ENCODE measurements at regions not wholly inside any gene's neighbourhood (a gene's known extent, or its start where the extent isn't known, plus 50 kb on each side); places are given as distances from the start of the nearest gene placed in this dataset.

DNA sequence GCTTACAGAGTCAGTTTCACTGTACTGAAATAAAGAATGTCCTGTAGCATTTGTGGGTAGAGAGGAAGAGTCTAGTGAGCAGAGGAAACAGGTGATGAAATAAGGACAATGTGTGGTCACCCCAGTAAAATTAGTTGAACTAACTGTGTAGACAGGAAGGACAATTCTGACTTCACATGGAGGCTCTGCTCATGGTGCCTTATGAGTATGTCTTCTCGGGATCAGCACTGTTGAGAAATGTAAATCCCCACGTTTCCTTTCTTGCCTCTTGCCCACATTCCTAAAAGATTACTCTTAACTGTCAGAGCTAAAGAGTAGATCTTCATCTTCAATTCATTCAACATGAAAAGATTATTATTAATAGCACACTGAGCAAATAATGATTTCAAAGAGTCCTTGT lies 113.2 kb upstream of the FLRT2 start:
- H3K27ac ChIP-seq = no peak overlapping the region
- no peak overlapping the region for H3K4me2 ChIP-seq
- no peaks in the 10 kb centered on the region for H3K9me3 ChIP-seq (ENCODE audit: low read depth)
- 37% methylated on average over 2 of the region's 2 CpGs for WGBS (ENCODE audit: low lambda C conversion rate, missing lambda C conversion rate)
- H3K36me3 ChIP-seq (replicated peaks; ENCODE audit: insufficient read depth, low read depth) = no peaks in the 10 kb centered on the region
- no peaks in the 10 kb centered on the region for H4K20me1 ChIP-seq (ENCODE audit: insufficient read depth, poor library complexity, severe bottlenecking)
- no peak overlapping the region for H3K4me3 ChIP-seq
- H3K9me2 ChIP-seq (replicated peaks; ENCODE audit: insufficient read depth) = no peaks in the 10 kb centered on the region
- peak; percentile 11 for DNase-seq (ENCODE audit: low spot score)
- TF ChIP-seq EZH2 (IDR thresholded peaks at IDR 0.05; ENCODE audit: borderline replicate concordance) = no peak
- TF ChIP-seq EZH2phosphoT487 (IDR thresholded peaks at IDR 0.05; ENCODE audit: low read depth, severe bottlenecking, unreplicated experiment) = no peak
- TF ChIP-seq, protein P1, sequence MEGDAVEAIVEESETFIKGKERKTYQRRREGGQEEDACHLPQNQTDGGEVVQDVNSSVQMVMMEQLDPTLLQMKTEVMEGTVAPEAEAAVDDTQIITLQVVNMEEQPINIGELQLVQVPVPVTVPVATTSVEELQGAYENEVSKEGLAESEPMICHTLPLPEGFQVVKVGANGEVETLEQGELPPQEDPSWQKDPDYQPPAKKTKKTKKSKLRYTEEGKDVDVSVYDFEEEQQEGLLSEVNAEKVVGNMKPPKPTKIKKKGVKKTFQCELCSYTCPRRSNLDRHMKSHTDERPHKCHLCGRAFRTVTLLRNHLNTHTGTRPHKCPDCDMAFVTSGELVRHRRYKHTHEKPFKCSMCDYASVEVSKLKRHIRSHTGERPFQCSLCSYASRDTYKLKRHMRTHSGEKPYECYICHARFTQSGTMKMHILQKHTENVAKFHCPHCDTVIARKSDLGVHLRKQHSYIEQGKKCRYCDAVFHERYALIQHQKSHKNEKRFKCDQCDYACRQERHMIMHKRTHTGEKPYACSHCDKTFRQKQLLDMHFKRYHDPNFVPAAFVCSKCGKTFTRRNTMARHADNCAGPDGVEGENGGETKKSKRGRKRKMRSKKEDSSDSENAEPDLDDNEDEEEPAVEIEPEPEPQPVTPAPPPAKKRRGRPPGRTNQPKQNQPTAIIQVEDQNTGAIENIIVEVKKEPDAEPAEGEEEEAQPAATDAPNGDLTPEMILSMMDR (IDR thresholded peaks at IDR 0.05; ENCODE audit: poor library complexity) = no peak
- H3K79me2 ChIP-seq = no peaks in the 10 kb centered on the region
- no peak overlapping the region for H2AFZ ChIP-seq
- no peaks in the 10 kb centered on the region for H3K27me3 ChIP-seq
- H3K4me1 ChIP-seq (ENCODE audit: insufficient read depth) = peaks cover 4% of the 10 kb centered on the region

DNA sequence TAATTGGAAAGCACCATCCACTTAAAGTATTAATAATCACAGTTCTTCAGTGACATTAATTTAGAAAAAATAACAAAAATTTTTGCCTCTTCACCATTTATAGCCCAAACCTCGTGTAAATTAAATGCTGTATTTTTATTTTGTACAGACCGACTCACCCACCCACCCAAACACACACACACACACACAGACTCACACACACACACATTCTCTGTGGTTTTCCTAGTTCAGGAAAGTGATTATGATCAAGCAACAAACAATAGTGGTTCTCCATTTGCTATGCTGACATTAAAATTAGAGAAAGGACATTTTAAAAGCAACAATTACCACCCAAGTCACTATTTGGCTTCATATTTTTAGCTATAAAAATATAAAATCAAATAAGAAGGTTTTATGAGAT lies 112.5 kb upstream of the FLRT2 start:
- Histone ChIP-seq H3K27ac (no peak overlapping the region), H3K9me3 (ENCODE audit: low read depth) (no peaks in the 10 kb centered on the region), H3K9me2 (replicated peaks; ENCODE audit: insufficient read depth) (no peaks in the 10 kb centered on the region), H2AFZ (no peak overlapping the region), H3K36me3 (replicated peaks; ENCODE audit: insufficient read depth, low read depth) (no peaks in the 10 kb centered on the region), H3K27me3 (no peaks in the 10 kb centered on the region), H3K79me2 (no peaks in the 10 kb centered on the region), H3K4me2 (no peak overlapping the region), H3K4me1 (ENCODE audit: insufficient read depth) (peaks cover 4% of the 10 kb centered on the region), H4K20me1 (ENCODE audit: insufficient read depth, poor library complexity, severe bottlenecking) (no peaks in the 10 kb centered on the region), H3K4me3 (no peak overlapping the region)
- no peak for TF ChIP-seq EZH2 (IDR thresholded peaks at IDR 0.05; ENCODE audit: borderline replicate concordance)
- TF ChIP-seq, protein P1 (IDR thresholded peaks at IDR 0.05; ENCODE audit: poor library complexity) = no peak
- TF ChIP-seq EZH2phosphoT487 (IDR thresholded peaks at IDR 0.05; ENCODE audit: low read depth, severe bottlenecking, unreplicated experiment) = no peak
- 89% methylated on average over 2 of the region's 2 CpGs for WGBS (ENCODE audit: low lambda C conversion rate, missing lambda C conversion rate)
- no peak for DNase-seq (ENCODE audit: low spot score)

DNA sequence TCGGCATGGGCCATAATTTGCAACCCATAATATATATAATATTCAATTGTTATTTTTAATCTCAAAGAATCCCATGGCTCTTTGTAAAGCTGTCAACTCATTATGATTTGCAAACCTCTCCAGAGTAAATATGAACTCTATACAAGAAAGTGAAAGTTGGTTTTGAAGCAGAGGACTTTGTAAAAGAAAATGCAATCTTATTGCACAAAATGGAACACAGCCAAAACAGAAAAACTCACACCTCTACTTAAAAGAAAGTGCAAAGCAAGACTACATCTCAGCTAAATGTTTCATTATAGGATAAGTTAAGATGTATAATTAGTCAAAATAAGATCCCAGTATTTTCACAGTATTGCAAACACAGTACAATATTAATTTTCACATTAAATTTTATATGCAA lies 111.2 kb upstream of the FLRT2 start:
- no peaks in the 10 kb centered on the region for H3K36me3 ChIP-seq (replicated peaks; ENCODE audit: insufficient read depth, low read depth)
- no peak overlapping the region for H3K27ac ChIP-seq
- H3K4me1 ChIP-seq (ENCODE audit: insufficient read depth) = peaks cover 4% of the 10 kb centered on the region
- no peak overlapping the region for H3K4me3 ChIP-seq
- no peaks in the 10 kb centered on the region for H3K27me3 ChIP-seq
- WGBS (ENCODE audit: low lambda C conversion rate, missing lambda C conversion rate) = 96% methylated on average over 1 of the region's 1 CpG
- no peaks in the 10 kb centered on the region for H3K9me3 ChIP-seq (ENCODE audit: low read depth)
- H3K4me2 ChIP-seq = no peak overlapping the region
- H3K9me2 ChIP-seq (replicated peaks; ENCODE audit: insufficient read depth) = no peaks in the 10 kb centered on the region
- H2AFZ ChIP-seq = no peak overlapping the region
- H4K20me1 ChIP-seq (ENCODE audit: insufficient read depth, poor library complexity, severe bottlenecking) = no peaks in the 10 kb centered on the region
- DNase-seq (ENCODE audit: low spot score) = no peak
- no peak for TF ChIP-seq EZH2 (IDR thresholded peaks at IDR 0.05; ENCODE audit: borderline replicate concordance)
- TF ChIP-seq, protein P1 (IDR thresholded peaks at IDR 0.05; ENCODE audit: poor library complexity) = no peak
- no peak for TF ChIP-seq EZH2phosphoT487 (IDR thresholded peaks at IDR 0.05; ENCODE audit: low read depth, severe bottlenecking, unreplicated experiment)
- H3K79me2 ChIP-seq = no peaks in the 10 kb centered on the region

DNA sequence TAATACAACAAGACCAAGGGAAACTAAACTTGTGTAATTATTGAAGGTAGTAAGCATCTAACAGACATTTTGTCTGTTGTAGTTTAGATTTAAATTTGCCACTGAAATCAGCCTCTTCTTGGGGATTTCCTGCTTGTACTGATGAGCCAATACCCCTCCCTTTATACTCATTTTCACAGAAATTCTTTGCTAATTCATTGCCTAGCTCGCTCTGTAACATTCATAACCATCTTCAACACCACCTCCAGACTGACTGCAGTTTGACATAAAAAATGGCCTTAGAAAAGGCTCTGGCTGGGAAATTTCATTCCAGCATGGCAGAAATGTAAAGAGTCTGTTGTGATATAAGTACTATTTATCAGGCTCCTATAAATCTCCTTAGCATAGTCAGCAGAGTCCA lies 109.7 kb upstream of the FLRT2 start:
- Histone ChIP-seq H3K4me3 (no peak overlapping the region), H4K20me1 (ENCODE audit: insufficient read depth, poor library complexity, severe bottlenecking) (no peaks in the 10 kb centered on the region), H3K79me2 (no peaks in the 10 kb centered on the region), H3K27ac (no peak overlapping the region), H2AFZ (no peak overlapping the region), H3K4me2 (no peak overlapping the region), H3K9me3 (ENCODE audit: low read depth) (no peaks in the 10 kb centered on the region), H3K4me1 (ENCODE audit: insufficient read depth) (peaks cover 4% of the 10 kb centered on the region), H3K9me2 (replicated peaks; ENCODE audit: insufficient read depth) (no peaks in the 10 kb centered on the region), H3K36me3 (replicated peaks; ENCODE audit: insufficient read depth, low read depth) (no peaks in the 10 kb centered on the region), H3K27me3 (no peaks in the 10 kb centered on the region)
- 96% methylated on average over 1 of the region's 1 CpG for WGBS (ENCODE audit: low lambda C conversion rate, missing lambda C conversion rate)
- no peak for DNase-seq (ENCODE audit: low spot score)
- TF ChIP-seq, protein P1 (IDR thresholded peaks at IDR 0.05; ENCODE audit: poor library complexity) = no peak
- TF ChIP-seq EZH2phosphoT487 (IDR thresholded peaks at IDR 0.05; ENCODE audit: low read depth, severe bottlenecking, unreplicated experiment) (no peak), EZH2 (IDR thresholded peaks at IDR 0.05; ENCODE audit: borderline replicate concordance) (no peak)
